Activated CD4-positive, alpha-beta T cell treated with anti-CD3 and anti-CD28 coated beads, Interleukin-2, amount 10 ng/mL, durations not matched to agents 7 days and 5 days (primary cell): ENCODE measurements at regions not wholly inside any gene's neighbourhood (a gene's known extent, or its start where the extent isn't known, plus 50 kb on each side); places are given as distances from the start of the nearest gene placed in this dataset.
"Not testable (repeated sequence)": the region's sequence is repeated elsewhere in the genome, so short reads cannot be mapped to it uniquely, and the experiment has no call there.

Source experiments
- CTCF ChIA-PET: fragments of 350-600 bp; sonication (Branson Sonifier 250); formaldehyde crosslinking; loops from one replicate; lab custom pipeline; 2021; ENCODE audit warnings: antibody characterized with exemption; lab: Charles Lee
- POLR2A ChIA-PET: fragments of 350-600 bp; sonication (Branson Sonifier 250); formaldehyde crosslinking; loops from one replicate; lab custom pipeline; 2021; ENCODE audit warnings: antibody characterized with exemption; lab: Charles Lee
- DNase-seq: peaks from one replicate; pipeline ENCODE4 v3.0.0-alpha.2; 2020
- H3K27ac Mint-ChIP-seq: one replicate; pipeline ENCODE4 v1.8.0; 2021; ENCODE audit warnings: mild to moderate bottlenecking, moderate library complexity, mixed read lengths
- H3K27me3 Mint-ChIP-seq: one replicate; pipeline ENCODE4 v1.8.0; 2021; ENCODE audit warnings: mixed read lengths
- H3K36me3 Mint-ChIP-seq: one replicate; pipeline ENCODE4 v1.8.0; 2021; ENCODE audit warnings: low read depth, mixed read lengths
- H3K4me1 Mint-ChIP-seq: one replicate; pipeline ENCODE4 v1.8.0; 2021; ENCODE audit warnings: mixed read lengths
- H3K4me3 Mint-ChIP-seq: one replicate; pipeline ENCODE4 v1.8.0; 2021; ENCODE audit warnings: mild to moderate bottlenecking, moderate library complexity, mixed read lengths
- H3K9me3 Mint-ChIP-seq: one replicate; pipeline ENCODE4 v1.8.0; 2021; ENCODE audit warnings: mixed read lengths

- Mint-ChIP-seq H3K36me3 (peaks cover 22% of the 10 kb centered on the region), H3K27ac (peak overlapping the region; percentile 94), H3K4me3 (peak overlapping the region; percentile 54), H3K4me1 (peaks cover 63% of the 10 kb centered on the region), H3K9me3 (peaks cover 11% of the 10 kb centered on the region)
- POLR2A ChIA-PET, result interaction anchor here (1.0 to 1.1 kb wide), 2 partner anchors 28 to 31 kb away, joined by 3 read pairs; no protein-coding TSS in a partner anchor
- not testable (repeated sequence) for H3K27me3 Mint-ChIP-seq, DNase-seq
- CTCF ChIA-PET, result interaction anchor here (1.0 to 1.3 kb wide), 5 partner anchors 9 to 92 kb away, joined by 3 read pairs; partner anchors contain the start of gene SLC39A10
Observed at GRCh38 chr2:195564625-195565135, 92.3 kb upstream of the SLC39A10 start.

- peaks cover 16% of the 10 kb centered on the region for H3K36me3 Mint-ChIP-seq
- peaks cover 11% of the 10 kb centered on the region for H3K9me3 Mint-ChIP-seq
- H3K27me3 Mint-ChIP-seq, result no peaks in the 10 kb centered on the region
- ChIA-PET CTCF (interaction anchor here (1.0 kb wide), 2 partner anchors 9 to 93 kb away, joined by 3 read pairs; partner anchors contain the start of gene SLC39A10), POLR2A (interaction anchor here (1.0 kb wide), 1 partner anchor 30 kb away, joined by 3 read pairs; no protein-coding TSS in a partner anchor)
- peak; percentile 26 for DNase-seq
- peak overlapping the region; percentile 94 for H3K27ac Mint-ChIP-seq
- peaks cover 64% of the 10 kb centered on the region for H3K4me1 Mint-ChIP-seq
- peak overlapping the region; percentile 54 for H3K4me3 Mint-ChIP-seq
Observed at GRCh38 chr2:195563857-195564512, 93.0 kb upstream of the SLC39A10 start.

GRCh38 chr2:195562570-195563566 is 94.2 kb upstream of the SLC39A10 start:
- Mint-ChIP-seq H3K27ac (peak overlapping the region; percentile 95), H3K36me3 (peaks cover 16% of the 10 kb centered on the region), H3K27me3 (no peaks in the 10 kb centered on the region), H3K9me3 (peaks cover 11% of the 10 kb centered on the region), H3K4me1 (peaks cover 71% of the 10 kb centered on the region), H3K4me3 (peak overlapping the region; percentile 41)
- POLR2A ChIA-PET, result interaction anchor here (1.1 to 4.2 kb wide), 4 partner anchors 20 to 604 kb away, joined by 4 to 21 read pairs (median 6); partner anchors contain the start of gene SLC39A10
- CTCF ChIA-PET, result interaction anchor here (0.5 to 2.7 kb wide), 4 partner anchors 14 to 73 kb away, joined by 3 to 11 read pairs (median 5); no protein-coding TSS in a partner anchor
- DNase-seq, result no peak

- DNase-seq, result no peak
- Mint-ChIP-seq H3K4me1 (peaks cover 82% of the 10 kb centered on the region), H3K9me3 (peaks cover 8% of the 10 kb centered on the region), H3K36me3 (peaks cover 21% of the 10 kb centered on the region), H3K27ac (peak overlapping the region; percentile 95), H3K27me3 (no peaks in the 10 kb centered on the region), H3K4me3 (peak overlapping the region; percentile 31)
- ChIA-PET CTCF (interaction anchor here (0.6 to 5.1 kb wide), 10 partner anchors 9 to 608 kb away, joined by 3 to 34 read pairs (median 4); no protein-coding TSS in a partner anchor), POLR2A (interaction anchor here (0.6 to 4.2 kb wide), 8 partner anchors 17 to 605 kb away, joined by 3 to 21 read pairs (median 6); partner anchors contain the start of gene SLC39A10)
Observed at GRCh38 chr2:195561116-195561921, 95.7 kb upstream of the SLC39A10 start.

- no peak for DNase-seq
- Mint-ChIP-seq H3K27ac (peak overlapping the region; percentile 95), H3K9me3 (peaks cover 8% of the 10 kb centered on the region), H3K36me3 (peaks cover 20% of the 10 kb centered on the region), H3K27me3 (no peaks in the 10 kb centered on the region), H3K4me3 (peak overlapping the region; percentile 61), H3K4me1 (peaks cover 85% of the 10 kb centered on the region)
- ChIA-PET CTCF (interaction anchor here (0.8 to 5.1 kb wide), 10 partner anchors 10 to 104 kb away, joined by 3 to 34 read pairs (median 4); no protein-coding TSS in a partner anchor), POLR2A (interaction anchor here (0.6 to 4.2 kb wide), 6 partner anchors 13 to 98 kb away, joined by 3 to 21 read pairs (median 8); partner anchors contain the start of gene SLC39A10)
Observed at GRCh38 chr2:195560209-195560895, 96.7 kb upstream of the SLC39A10 start.

- Mint-ChIP-seq H3K27me3 (no peaks in the 10 kb centered on the region), H3K9me3 (peaks cover 8% of the 10 kb centered on the region), H3K4me3 (peak overlapping the region; percentile 61), H3K27ac (peak overlapping the region; percentile 95), H3K36me3 (peaks cover 20% of the 10 kb centered on the region), H3K4me1 (peaks cover 78% of the 10 kb centered on the region)
- ChIA-PET POLR2A (interaction anchor here (0.6 to 4.2 kb wide), 9 partner anchors 15 to 139 kb away, joined by 3 to 21 read pairs (median 4); partner anchors contain the start of gene SLC39A10), CTCF (interaction anchor here (0.7 to 5.1 kb wide), 10 partner anchors 11 to 101 kb away, joined by 3 to 34 read pairs (median 4); no protein-coding TSS in a partner anchor)
- peak; percentile 94 for DNase-seq
Observed at GRCh38 chr2:195559431-195559914, 97.6 kb upstream of the SLC39A10 start.

GRCh38 chr2:195555971-195556370 is 101.1 kb upstream of the SLC39A10 start:
- Mint-ChIP-seq H3K36me3 (peaks cover 33% of the 10 kb centered on the region), H3K4me3 (no peak overlapping the region), H3K9me3 (peaks cover 18% of the 10 kb centered on the region), H3K4me1 (peaks cover 75% of the 10 kb centered on the region), H3K27ac (no peak overlapping the region), H3K27me3 (no peaks in the 10 kb centered on the region)
- ChIA-PET CTCF (interaction anchor here (0.8 to 1.4 kb wide), 2 partner anchors 9 to 104 kb away, joined by 3 read pairs; no protein-coding TSS in a partner anchor), POLR2A (interaction anchor here (0.5 kb wide), 1 partner anchor 10 kb away, joined by 6 read pairs; no protein-coding TSS in a partner anchor)
- DNase-seq, result no peak

GRCh38 chr2:195552581-195552980 is 104.4 kb upstream of the SLC39A10 start:
- Mint-ChIP-seq H3K4me3 (peak overlapping the region; percentile 52), H3K27me3 (no peaks in the 10 kb centered on the region), H3K4me1 (peaks cover 69% of the 10 kb centered on the region), H3K36me3 (peaks cover 51% of the 10 kb centered on the region), H3K9me3 (peaks cover 36% of the 10 kb centered on the region), H3K27ac (peak overlapping the region; percentile 92)
- POLR2A ChIA-PET, result interaction anchor here (1.1 kb wide), 1 partner anchor 104 kb away, joined by 4 read pairs; the partner anchor contains the start of gene SLC39A10
- no peak for DNase-seq
- CTCF ChIA-PET, result interaction anchor here (1.6 kb wide), 1 partner anchor 19 kb away, joined by 6 read pairs; no protein-coding TSS in a partner anchor

GRCh38 chr2:195548198-195548940 is 108.7 kb upstream of the SLC39A10 start:
- H3K27ac Mint-ChIP-seq, result peak overlapping the region; percentile 59
- H3K27me3 Mint-ChIP-seq, result no peaks in the 10 kb centered on the region
- ChIA-PET POLR2A (no interaction called here), CTCF (interaction anchor here (0.7 to 5.3 kb wide), 5 partner anchors 9 to 21 kb away, joined by 3 to 56 read pairs (median 6); no protein-coding TSS in a partner anchor)
- H3K4me3 Mint-ChIP-seq, result no peak overlapping the region
- DNase-seq, result no peak
- peaks cover 59% of the 10 kb centered on the region for H3K36me3 Mint-ChIP-seq
- H3K9me3 Mint-ChIP-seq, result peaks cover 37% of the 10 kb centered on the region
- peaks cover 67% of the 10 kb centered on the region for H3K4me1 Mint-ChIP-seq
